NT2/D1 (cell line): ENCODE measurements at regions not wholly inside any gene's neighbourhood (a gene's known extent, or its start where the extent isn't known, plus 50 kb on each side); places are given as distances from the start of the nearest gene placed in this dataset.

Experiments used
- DNase-seq: peaks from one replicate; pipeline ENCODE4 v3.0.0-alpha.2; 2011; ENCODE audit warnings: low read depth, low spot score
- H3K27me3 ChIP-seq: 2 replicates; pipeline ENCODE4 v1.6.0; 2011; ENCODE audit warnings: mild to moderate bottlenecking; ENCODE audit not compliant: insufficient read length, insufficient read depth
- H3K36me3 ChIP-seq: 2 replicates; pipeline ENCODE4 v1.6.1; 2011; ENCODE audit warnings: mild to moderate bottlenecking, low read length, mixed read lengths; ENCODE audit not compliant: insufficient read depth, insufficient read length
- H3K4me1 ChIP-seq: 2 replicates; pipeline ENCODE4 v1.5.1; 2011; ENCODE audit not compliant: insufficient read depth, insufficient read length
- H3K4me3 ChIP-seq: 2 replicates; pipeline ENCODE4 v1.5.1; 2011; ENCODE audit warnings: low read depth; ENCODE audit not compliant: insufficient read length
- H3K9ac ChIP-seq: 2 replicates; pipeline ENCODE4 v1.6.0; 2011; ENCODE audit warnings: low read depth; ENCODE audit not compliant: insufficient read length
- H3K9me3 ChIP-seq: 2 replicates; pipeline ENCODE4 v1.5.1; 2011; ENCODE audit warnings: mild to moderate bottlenecking, low read length; ENCODE audit not compliant: insufficient read depth
- SUZ12 ChIP-seq: IDR thresholded peaks from 2 replicates; pipeline ENCODE4 v1.6.1; 2011; ENCODE audit not compliant: insufficient read length, insufficient read depth; ENCODE audit errors: extremely low read depth
- YY1 ChIP-seq: IDR thresholded peaks from 2 replicates; pipeline ENCODE4 v1.6.1; 2011; ENCODE audit not compliant: insufficient read length, insufficient read depth
- ZNF274 ChIP-seq: IDR thresholded peaks from 2 replicates; pipeline ENCODE4 v1.6.1; 2011; ENCODE audit warnings: mild to moderate bottlenecking, low read depth, low read length

DNA sequence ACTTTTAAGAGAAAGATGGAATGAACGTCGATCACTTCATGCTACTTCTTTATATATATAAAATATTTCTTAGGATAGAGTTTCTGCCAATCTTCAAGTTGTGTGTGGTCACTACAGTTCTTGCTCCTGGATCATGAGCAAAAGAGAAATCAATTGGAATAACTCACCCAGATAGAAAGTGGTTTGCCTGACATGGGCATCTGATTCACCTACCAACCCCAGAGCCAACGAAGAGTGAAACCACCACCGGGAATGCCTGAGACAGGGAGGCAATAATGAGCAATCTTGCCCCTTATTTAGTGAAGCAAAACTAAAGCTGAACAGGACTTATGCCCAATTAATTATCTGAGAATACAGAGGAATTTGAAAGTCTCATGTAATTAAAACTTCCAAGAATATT is 250.2 kb upstream of the REG3G start:
- no peaks in the 10 kb centered on the region; the same call in 1 of the 2 replicates for H3K9me3 ChIP-seq
- no peak overlapping the region for H3K9ac ChIP-seq
- no peaks in the 10 kb centered on the region for H3K27me3 ChIP-seq
- H3K36me3 ChIP-seq: no peaks in the 10 kb centered on the region
- DNase-seq: no peak
- TF ChIP-seq ZNF274: no peak
- TF ChIP-seq SUZ12: no peak
- TF ChIP-seq YY1: no peak
- no peaks in the 10 kb centered on the region for H3K4me1 ChIP-seq
- no peak overlapping the region for H3K4me3 ChIP-seq

DNA sequence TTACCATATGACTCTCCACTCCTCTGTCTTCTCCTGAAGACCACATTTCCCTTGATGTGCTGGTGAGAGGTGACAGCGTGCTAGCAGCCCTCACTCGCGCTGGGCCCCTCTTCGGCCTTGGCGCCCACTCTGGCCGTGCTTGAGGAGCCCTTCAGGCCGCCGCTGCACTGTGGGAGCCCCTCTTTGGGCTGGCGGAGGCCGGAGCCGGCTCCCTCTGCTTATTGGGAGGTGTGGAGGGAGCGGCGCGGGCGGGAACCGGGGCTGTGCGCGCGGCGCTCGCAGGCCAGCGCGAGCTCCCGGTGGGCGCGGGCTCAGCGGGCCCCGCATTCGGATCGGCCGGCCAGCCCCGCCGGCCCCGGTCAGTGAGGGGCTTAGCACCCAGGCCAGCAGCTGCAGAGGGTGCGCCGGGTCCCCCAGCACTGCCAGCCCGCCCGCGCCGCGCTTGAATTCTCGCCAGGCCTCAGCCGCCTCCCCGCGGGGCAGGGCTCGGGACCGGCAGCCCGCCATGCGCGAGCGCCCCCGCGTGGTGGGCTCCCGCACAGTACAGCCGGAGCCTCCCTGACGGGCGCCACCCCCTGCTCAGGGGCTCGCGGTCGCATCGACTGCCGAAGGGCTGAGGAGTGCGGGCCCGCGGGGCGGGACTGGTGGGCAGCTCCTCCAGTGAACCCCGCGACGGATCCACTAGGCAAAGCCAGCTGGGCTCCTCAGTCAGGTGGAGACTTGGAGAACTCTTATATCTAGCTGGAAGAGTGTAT is 246.6 kb upstream of the REG3G start:
- no peaks in the 10 kb centered on the region for H3K27me3 ChIP-seq
- no peak for DNase-seq
- no peaks in the 10 kb centered on the region for H3K36me3 ChIP-seq
- H3K4me3 ChIP-seq: no peak overlapping the region
- H3K9ac ChIP-seq: no peak overlapping the region
- TF ChIP-seq SUZ12: no peak
- no peak for TF ChIP-seq YY1
- TF ChIP-seq ZNF274: no peak
- H3K4me1 ChIP-seq: no peaks in the 10 kb centered on the region
- no peaks in the 10 kb centered on the region; the same call in 1 of the 2 replicates for H3K9me3 ChIP-seq

DNA sequence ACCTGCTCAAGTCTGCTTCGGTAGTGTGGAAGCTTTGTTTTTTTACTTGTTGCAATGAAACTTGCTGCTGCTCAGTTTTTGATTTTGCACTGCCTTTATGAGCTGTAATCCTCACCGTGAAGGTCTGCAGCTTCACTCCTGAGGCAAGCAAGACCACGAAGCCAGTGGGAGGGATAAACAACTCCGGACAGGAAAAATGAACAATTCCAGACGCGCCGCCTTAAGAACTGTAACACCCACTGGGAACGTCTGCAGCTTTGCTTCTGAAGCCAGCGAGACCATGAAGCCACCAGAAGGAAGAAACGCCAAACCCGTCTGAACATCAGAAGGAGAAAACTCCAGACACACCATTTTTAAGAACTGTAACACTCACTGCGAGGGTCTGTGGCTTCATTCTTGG is 245.7 kb upstream of the REG3G start:
- Histone ChIP-seq H3K9me3 (no peaks in the 10 kb centered on the region; the same call in 1 of the 2 replicates), H3K27me3 (no peaks in the 10 kb centered on the region), H3K9ac (no peak overlapping the region), H3K36me3 (no peaks in the 10 kb centered on the region), H3K4me1 (no peaks in the 10 kb centered on the region), H3K4me3 (no peak overlapping the region)
- no peak for DNase-seq
- no peak for TF ChIP-seq YY1
- no peak for TF ChIP-seq ZNF274
- no peak for TF ChIP-seq SUZ12

DNA sequence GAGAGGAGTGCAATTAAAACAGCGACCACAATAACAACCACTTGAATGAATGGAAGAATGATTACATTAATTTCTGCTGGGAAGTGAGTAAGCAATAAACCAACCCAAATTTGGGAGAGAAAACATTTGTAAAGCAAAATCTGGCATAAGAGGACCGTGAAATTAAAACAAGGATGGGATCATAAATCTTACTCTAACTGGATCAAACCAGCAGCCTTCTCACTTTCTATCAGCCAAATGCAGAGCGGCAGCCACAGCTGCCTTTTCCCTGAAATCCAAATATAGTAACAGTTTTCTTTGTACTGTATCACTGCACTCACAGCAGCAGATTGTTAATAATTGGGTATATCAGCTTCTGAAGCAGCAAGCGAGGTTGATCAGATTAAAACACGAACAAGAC is 245.2 kb upstream of the REG3G start:
- TF ChIP-seq YY1 (no peak), SUZ12 (no peak)
- no peaks in the 10 kb centered on the region; the same call in 1 of the 2 replicates for H3K9me3 ChIP-seq
- H3K9ac ChIP-seq: no peak overlapping the region
- no peaks in the 10 kb centered on the region for H3K4me1 ChIP-seq
- no peaks in the 10 kb centered on the region for H3K36me3 ChIP-seq
- H3K4me3 ChIP-seq: no peak overlapping the region
- DNase-seq: no peak
- H3K27me3 ChIP-seq: no peaks in the 10 kb centered on the region

DNA sequence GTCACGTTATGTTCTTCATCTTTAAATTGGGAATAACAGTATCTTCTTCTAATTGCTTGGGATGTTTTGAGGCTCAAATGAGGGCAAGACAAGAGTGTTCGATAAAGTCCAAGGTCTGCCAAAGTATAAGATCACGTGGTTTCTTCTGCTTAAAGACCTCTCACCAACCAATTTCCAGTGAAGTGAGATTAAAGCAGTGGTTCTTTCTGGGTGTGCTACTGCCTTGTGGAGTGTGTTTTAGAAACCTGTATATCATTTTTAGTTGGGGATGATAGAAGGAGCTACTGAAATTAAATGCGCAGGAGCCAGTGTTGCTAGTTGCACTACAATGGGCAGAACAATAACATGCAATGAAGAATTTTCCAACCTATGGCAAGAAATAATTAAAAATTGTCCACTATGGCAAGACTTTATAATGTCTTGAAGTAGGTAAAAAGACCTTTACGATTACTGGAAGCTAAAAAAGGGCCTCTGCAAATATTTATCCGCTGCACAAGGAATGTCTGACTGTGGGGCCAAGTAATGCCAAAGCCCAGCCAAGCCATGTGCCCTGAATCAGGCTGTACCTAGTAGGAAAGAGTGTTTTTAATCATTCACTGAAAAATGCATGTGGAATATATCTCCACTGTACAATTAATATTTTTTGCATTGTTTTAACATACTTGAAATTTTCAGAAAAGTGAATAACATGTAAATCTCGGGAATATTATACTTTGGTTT is 244.5 kb upstream of the REG3G start:
- TF ChIP-seq SUZ12 (no peak), ZNF274 (no peak), YY1 (no peak)
- no peaks in the 10 kb centered on the region for H3K36me3 ChIP-seq
- H3K9me3 ChIP-seq: no peaks in the 10 kb centered on the region; the same call in 1 of the 2 replicates
- H3K27me3 ChIP-seq: no peaks in the 10 kb centered on the region
- H3K4me1 ChIP-seq: no peaks in the 10 kb centered on the region
- no peak for DNase-seq
- H3K4me3 ChIP-seq: no peak overlapping the region
- no peak overlapping the region for H3K9ac ChIP-seq

DNA sequence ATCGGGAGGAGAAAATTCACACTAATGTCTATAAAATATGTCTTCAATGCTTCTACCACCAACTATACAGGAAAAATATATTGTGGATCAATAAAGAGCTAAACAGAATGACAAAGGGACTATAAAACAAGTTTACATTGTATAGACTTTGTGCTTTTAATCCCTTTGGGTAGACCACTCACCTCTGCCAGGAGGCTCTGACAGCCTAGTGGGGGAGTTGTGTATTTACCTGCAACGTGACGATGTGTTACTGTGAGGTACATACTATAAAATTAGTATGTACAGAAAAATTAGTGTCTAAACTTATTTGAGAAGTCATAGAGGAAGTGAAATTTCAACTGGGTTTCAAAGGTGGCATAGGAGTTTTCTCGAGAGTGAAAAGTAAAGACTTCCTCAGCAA is 243.3 kb upstream of the REG3G start:
- H3K4me3 ChIP-seq: no peak overlapping the region
- H3K9me3 ChIP-seq: no peaks in the 10 kb centered on the region; the same call in 1 of the 2 replicates
- H3K27me3 ChIP-seq: no peaks in the 10 kb centered on the region
- H3K9ac ChIP-seq: no peak overlapping the region
- no peak for DNase-seq
- no peaks in the 10 kb centered on the region for H3K4me1 ChIP-seq
- no peaks in the 10 kb centered on the region for H3K36me3 ChIP-seq
- TF ChIP-seq YY1: no peak
- TF ChIP-seq ZNF274: no peak
- no peak for TF ChIP-seq SUZ12

DNA sequence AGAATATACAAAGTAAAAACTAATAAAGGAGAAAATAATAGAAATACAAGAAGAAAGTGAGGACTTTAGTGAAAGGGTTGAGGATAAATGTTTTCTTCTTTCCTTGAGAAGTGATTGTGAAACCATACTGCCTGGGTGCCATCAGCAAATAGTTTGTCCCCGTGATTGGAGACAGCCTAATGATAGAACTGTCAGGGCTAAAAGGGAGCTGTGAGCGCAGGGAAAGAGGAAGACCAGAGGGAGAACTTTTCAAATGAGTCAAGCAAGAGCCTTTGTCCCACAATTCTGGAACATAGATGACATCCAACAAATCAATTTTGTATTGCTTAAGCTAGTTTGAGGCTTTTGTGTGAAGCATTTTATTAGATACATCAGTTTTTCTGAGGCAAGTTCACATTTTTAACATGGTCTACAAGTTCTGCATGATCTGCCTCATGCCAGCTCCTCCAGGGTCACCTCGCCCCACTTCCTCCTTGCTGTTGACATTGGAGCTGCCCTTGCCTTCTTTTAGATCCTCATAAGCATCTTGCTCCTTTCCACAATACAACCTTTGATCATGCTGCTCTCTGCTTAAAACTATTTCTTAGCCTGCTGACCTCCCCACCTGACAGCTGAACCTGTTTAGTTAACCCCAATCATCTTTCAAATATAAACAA is 213.4 kb upstream of the REG3G start:
- TF ChIP-seq SUZ12: no peak
- no peak for TF ChIP-seq YY1
- TF ChIP-seq ZNF274: no peak
- Histone ChIP-seq H3K27me3 (no peaks in the 10 kb centered on the region), H3K9me3 (no peaks in the 10 kb centered on the region), H3K4me1 (no peaks in the 10 kb centered on the region), H3K9ac (no peak overlapping the region), H3K36me3 (no peaks in the 10 kb centered on the region), H3K4me3 (no peak overlapping the region)
- DNase-seq: no peak
